ENCODE measurements at regions not wholly inside any gene's neighbourhood (a gene's known extent, or its start where the extent isn't known, plus 50 kb on each side); places are given as distances from the start of the nearest gene placed in this dataset.

DNA sequence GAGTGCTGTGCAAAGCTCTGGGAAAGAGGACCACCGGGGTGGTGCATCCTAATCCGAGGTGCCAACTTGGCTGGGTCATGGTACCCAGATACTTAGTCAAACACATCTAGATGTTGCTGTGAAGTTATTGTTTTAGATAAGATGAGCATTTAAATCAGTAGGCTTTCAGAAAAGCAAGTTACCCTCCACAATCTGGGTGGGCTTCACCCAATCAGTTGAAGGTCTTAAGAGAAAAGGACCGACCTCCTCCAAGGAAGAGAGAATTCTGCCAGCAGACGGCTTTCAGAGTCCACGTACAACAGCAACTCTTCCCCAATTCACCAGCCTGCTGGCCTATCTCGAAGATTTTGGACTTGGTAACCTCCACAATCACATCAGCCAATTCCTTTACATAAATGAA is 338.1 kb downstream of the C16orf95 start:
- H3K36me3 ChIP-seq (replicated peaks; ENCODE audit: insufficient read depth, low read depth), result no peaks in the 10 kb centered on the region
- no peak overlapping the region for H3K27ac ChIP-seq
- no peaks in the 10 kb centered on the region for H3K9me2 ChIP-seq (replicated peaks; ENCODE audit: insufficient read depth)
- no peak for TF ChIP-seq EZH2phosphoT487 (IDR thresholded peaks at IDR 0.05; ENCODE audit: low read depth, severe bottlenecking, unreplicated experiment)
- no peak for TF ChIP-seq EZH2 (IDR thresholded peaks at IDR 0.05; ENCODE audit: borderline replicate concordance)
- TF ChIP-seq, protein P1, sequence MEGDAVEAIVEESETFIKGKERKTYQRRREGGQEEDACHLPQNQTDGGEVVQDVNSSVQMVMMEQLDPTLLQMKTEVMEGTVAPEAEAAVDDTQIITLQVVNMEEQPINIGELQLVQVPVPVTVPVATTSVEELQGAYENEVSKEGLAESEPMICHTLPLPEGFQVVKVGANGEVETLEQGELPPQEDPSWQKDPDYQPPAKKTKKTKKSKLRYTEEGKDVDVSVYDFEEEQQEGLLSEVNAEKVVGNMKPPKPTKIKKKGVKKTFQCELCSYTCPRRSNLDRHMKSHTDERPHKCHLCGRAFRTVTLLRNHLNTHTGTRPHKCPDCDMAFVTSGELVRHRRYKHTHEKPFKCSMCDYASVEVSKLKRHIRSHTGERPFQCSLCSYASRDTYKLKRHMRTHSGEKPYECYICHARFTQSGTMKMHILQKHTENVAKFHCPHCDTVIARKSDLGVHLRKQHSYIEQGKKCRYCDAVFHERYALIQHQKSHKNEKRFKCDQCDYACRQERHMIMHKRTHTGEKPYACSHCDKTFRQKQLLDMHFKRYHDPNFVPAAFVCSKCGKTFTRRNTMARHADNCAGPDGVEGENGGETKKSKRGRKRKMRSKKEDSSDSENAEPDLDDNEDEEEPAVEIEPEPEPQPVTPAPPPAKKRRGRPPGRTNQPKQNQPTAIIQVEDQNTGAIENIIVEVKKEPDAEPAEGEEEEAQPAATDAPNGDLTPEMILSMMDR (IDR thresholded peaks at IDR 0.05; ENCODE audit: poor library complexity), result no peak
- H3K27me3 ChIP-seq, result no peaks in the 10 kb centered on the region
- DNase-seq (ENCODE audit: low spot score), result no peak
- WGBS (ENCODE audit: low lambda C conversion rate, missing lambda C conversion rate), result 94% methylated on average over 6 of the region's 6 CpGs
- no peaks in the 10 kb centered on the region for H3K4me1 ChIP-seq (ENCODE audit: insufficient read depth)
- no peaks in the 10 kb centered on the region for H4K20me1 ChIP-seq (ENCODE audit: insufficient read depth, poor library complexity, severe bottlenecking)
- no peak overlapping the region for H2AFZ ChIP-seq
- no peaks in the 10 kb centered on the region for H3K79me2 ChIP-seq
- H3K4me2 ChIP-seq, result no peak overlapping the region
- no peaks in the 10 kb centered on the region for H3K9me3 ChIP-seq (ENCODE audit: low read depth)
- H3K4me3 ChIP-seq, result no peak overlapping the region

DNA sequence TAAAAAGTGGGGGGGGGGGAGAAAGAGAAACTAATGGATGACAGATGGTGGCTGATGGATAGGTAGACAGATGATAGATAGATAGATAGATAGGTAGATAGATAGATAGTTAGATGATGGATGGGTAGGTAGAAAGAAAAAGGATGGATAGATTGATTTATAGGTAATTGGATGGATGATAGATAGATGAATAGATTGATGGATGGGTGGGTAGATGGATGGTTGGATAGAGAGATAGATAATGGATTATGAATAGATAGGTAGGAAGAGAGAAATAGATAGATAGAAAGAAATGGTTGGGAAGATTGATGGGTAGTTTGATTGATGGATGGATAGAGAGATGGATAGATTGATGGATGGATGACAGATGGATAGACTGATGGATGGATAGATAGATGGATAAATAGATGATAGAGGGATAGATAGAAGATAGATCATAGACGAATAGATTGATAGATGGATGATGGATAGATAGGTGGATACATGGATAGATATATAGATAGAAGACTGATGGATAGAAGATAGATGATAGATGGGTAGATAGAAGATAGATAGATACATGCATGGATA is 337.1 kb downstream of the C16orf95 start:
- Histone ChIP-seq H3K27ac (no peak overlapping the region), H4K20me1 (ENCODE audit: insufficient read depth, poor library complexity, severe bottlenecking) (no peaks in the 10 kb centered on the region), H3K79me2 (no peaks in the 10 kb centered on the region), H3K4me1 (ENCODE audit: insufficient read depth) (no peaks in the 10 kb centered on the region), H3K9me3 (ENCODE audit: low read depth) (no peaks in the 10 kb centered on the region), H3K9me2 (replicated peaks; ENCODE audit: insufficient read depth) (no peaks in the 10 kb centered on the region), H3K4me2 (no peak overlapping the region), H3K36me3 (replicated peaks; ENCODE audit: insufficient read depth, low read depth) (no peaks in the 10 kb centered on the region), H2AFZ (no peak overlapping the region), H3K4me3 (no peak overlapping the region), H3K27me3 (no peaks in the 10 kb centered on the region)
- no peak for DNase-seq (ENCODE audit: low spot score)
- WGBS (ENCODE audit: low lambda C conversion rate, missing lambda C conversion rate), result 90% methylated on average over 1 of the region's 1 CpG
- TF ChIP-seq, protein P1 (IDR thresholded peaks at IDR 0.05; ENCODE audit: poor library complexity), result no peak
- TF ChIP-seq EZH2 (IDR thresholded peaks at IDR 0.05; ENCODE audit: borderline replicate concordance) (no peak), EZH2phosphoT487 (IDR thresholded peaks at IDR 0.05; ENCODE audit: low read depth, severe bottlenecking, unreplicated experiment) (no peak)

DNA sequence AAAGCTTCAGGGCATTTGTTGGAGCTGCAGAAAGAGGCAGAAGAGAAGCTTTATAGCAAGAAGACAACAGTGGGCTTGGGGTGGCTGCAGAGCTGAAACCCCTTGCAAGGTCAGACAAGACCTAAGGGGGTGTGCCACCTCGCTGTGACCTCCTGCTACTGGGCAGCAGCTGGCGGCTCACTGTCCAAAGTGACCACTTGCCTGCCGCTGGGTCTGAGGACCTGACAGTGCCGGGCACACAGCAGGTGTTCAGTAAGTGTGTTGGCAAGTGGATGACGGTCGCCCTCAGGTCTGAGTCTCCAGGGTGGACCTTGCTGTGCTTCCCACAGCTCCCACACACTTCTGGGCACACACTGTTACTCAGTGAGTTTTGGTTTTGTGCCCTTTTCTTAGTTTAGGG is 336.5 kb downstream of the C16orf95 start:
- no peak overlapping the region for H3K27ac ChIP-seq
- H3K4me2 ChIP-seq, result no peak overlapping the region
- peaks cover 5% of the 10 kb centered on the region for H3K4me1 ChIP-seq (ENCODE audit: insufficient read depth)
- no peaks in the 10 kb centered on the region for H3K9me3 ChIP-seq (ENCODE audit: low read depth)
- H3K79me2 ChIP-seq, result no peaks in the 10 kb centered on the region
- H3K36me3 ChIP-seq (replicated peaks; ENCODE audit: insufficient read depth, low read depth), result no peaks in the 10 kb centered on the region
- H3K27me3 ChIP-seq, result no peaks in the 10 kb centered on the region
- H2AFZ ChIP-seq, result no peak overlapping the region
- no peaks in the 10 kb centered on the region for H3K9me2 ChIP-seq (replicated peaks; ENCODE audit: insufficient read depth)
- H4K20me1 ChIP-seq (ENCODE audit: insufficient read depth, poor library complexity, severe bottlenecking), result no peaks in the 10 kb centered on the region
- 74% methylated on average over 6 of the region's 6 CpGs for WGBS (ENCODE audit: low lambda C conversion rate, missing lambda C conversion rate)
- H3K4me3 ChIP-seq, result no peak overlapping the region
- DNase-seq (ENCODE audit: low spot score), result no peak
- TF ChIP-seq EZH2 (IDR thresholded peaks at IDR 0.05; ENCODE audit: borderline replicate concordance), result no peak
- TF ChIP-seq, protein P1 (IDR thresholded peaks at IDR 0.05; ENCODE audit: poor library complexity), result no peak
- TF ChIP-seq EZH2phosphoT487 (IDR thresholded peaks at IDR 0.05; ENCODE audit: low read depth, severe bottlenecking, unreplicated experiment), result no peak

DNA sequence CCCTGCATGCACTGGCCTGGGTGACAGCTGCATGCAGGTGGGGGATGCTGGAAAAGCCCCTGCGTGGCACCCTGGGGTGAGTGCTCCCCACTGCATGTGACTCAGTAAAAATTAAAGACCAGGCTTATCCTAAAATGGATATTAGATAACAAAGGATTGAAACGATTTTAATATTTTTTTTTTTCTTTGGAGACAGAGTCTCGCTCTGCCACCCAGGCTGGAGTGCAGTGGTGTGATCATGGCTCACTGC is 334.9 kb downstream of the C16orf95 start:
- DNase-seq (ENCODE audit: low spot score), result no peak
- Histone ChIP-seq H3K27ac (no peak overlapping the region), H3K79me2 (no peaks in the 10 kb centered on the region), H3K4me2 (no peak overlapping the region), H3K4me1 (ENCODE audit: insufficient read depth) (peaks cover 5% of the 10 kb centered on the region), H3K4me3 (no peak overlapping the region), H3K27me3 (no peaks in the 10 kb centered on the region), H3K9me3 (ENCODE audit: low read depth) (no peaks in the 10 kb centered on the region), H3K9me2 (replicated peaks; ENCODE audit: insufficient read depth) (no peaks in the 10 kb centered on the region), H3K36me3 (replicated peaks; ENCODE audit: insufficient read depth, low read depth) (no peaks in the 10 kb centered on the region), H2AFZ (no peak overlapping the region), H4K20me1 (ENCODE audit: insufficient read depth, poor library complexity, severe bottlenecking) (no peaks in the 10 kb centered on the region)
- WGBS (ENCODE audit: low lambda C conversion rate, missing lambda C conversion rate), result 69% methylated on average over 3 of the region's 3 CpGs
- no peak for TF ChIP-seq EZH2phosphoT487 (IDR thresholded peaks at IDR 0.05; ENCODE audit: low read depth, severe bottlenecking, unreplicated experiment)
- no peak for TF ChIP-seq EZH2 (IDR thresholded peaks at IDR 0.05; ENCODE audit: borderline replicate concordance)
- TF ChIP-seq, protein P1 (IDR thresholded peaks at IDR 0.05; ENCODE audit: poor library complexity), result no peak

All from hepatocyte (in vitro differentiated cells).